Smooth muscle cell (in vitro differentiated cells): ENCODE measurements at regions not wholly inside any gene's neighbourhood (a gene's known extent, or its start where the extent isn't known, plus 50 kb on each side); places are given as distances from the start of the nearest gene placed in this dataset.
"Not testable (repeated sequence)": the region's sequence is repeated elsewhere in the genome, so short reads cannot be mapped to it uniquely, and the experiment has no call there.

Experiments used
- DNase-seq: peaks from one replicate; lab custom pipeline; 2025; ENCODE audit not compliant: unreplicated experiment; lab: John Stamatoyannopoulos, UW
- H2AFZ ChIP-seq: fragments of 200-600 bp; sonication (generic); 2 replicates; pipeline ENCODE4 v1.6.0; 2016; ENCODE audit warnings: antibody characterized with exemption, low read depth, mild to moderate bottlenecking
- H3F3A ChIP-seq: fragments of 200-600 bp; sonication (generic); 2 replicates; pipeline ENCODE4 v1.6.0; 2017; ENCODE audit warnings: antibody characterized with exemption, low read depth
- H3K27ac ChIP-seq: fragments of 200-600 bp; sonication (generic); 2 replicates; pipeline ENCODE4 v1.5.1; 2016; ENCODE audit warnings: low read depth, mild to moderate bottlenecking
- H3K27me3 ChIP-seq: fragments of 200-600 bp; sonication (generic); 2 replicates; pipeline ENCODE4 v1.6.1; 2016; ENCODE audit warnings: low read depth, mild to moderate bottlenecking
- H3K36me3 ChIP-seq: fragments of 200-600 bp; sonication (generic); 2 replicates; pipeline ENCODE4 v1.5.1; 2016; ENCODE audit warnings: low read depth
- H3K4me1 ChIP-seq: fragments of 200-600 bp; sonication (generic); 2 replicates; pipeline ENCODE4 v1.5.1; 2016; ENCODE audit warnings: low read depth
- H3K4me2 ChIP-seq: fragments of 200-600 bp; sonication (generic); 2 replicates; pipeline ENCODE4 v1.6.0; 2016; ENCODE audit warnings: mild to moderate bottlenecking
- H3K4me3 ChIP-seq: fragments of 200-600 bp; sonication (generic); 2 replicates; pipeline ENCODE4 v1.5.1; 2016; ENCODE audit warnings: mild to moderate bottlenecking
- H3K79me2 ChIP-seq: fragments of 200-600 bp; sonication (generic); 2 replicates; pipeline ENCODE4 v1.6.0; 2016; ENCODE audit warnings: low read depth, mild to moderate bottlenecking
- H3K9ac ChIP-seq: fragments of 200-600 bp; sonication (generic); 2 replicates; pipeline ENCODE4 v1.6.0; 2016; ENCODE audit warnings: low read depth
- H3K9me3 ChIP-seq: fragments of 200-600 bp; sonication (generic); replicated peaks from 2 replicates; pipeline ENCODE4 v1.5.1; 2016; ENCODE audit warnings: low read depth
- H4K20me1 ChIP-seq: fragments of 200-600 bp; sonication (generic); 2 replicates; pipeline ENCODE4 v1.6.0; 2016; ENCODE audit warnings: low read depth
- WGBS: methylation state at CpG from one replicate; pipeline ENCODE4 v1.1.7; 2016; ENCODE audit warnings: low lambda C conversion rate; 5-methylcytosine and 5-hydroxymethylcytosine counted together
- TF ChIP-seq, protein P1 (sequence below): fragments of 200-600 bp; sonication (generic); IDR thresholded peaks from 2 replicates; pipeline ENCODE4 v1.5.1; 2017; ENCODE audit warnings: borderline replicate concordance, mild to moderate bottlenecking, antibody characterized with exemption; ENCODE audit not compliant: insufficient read depth, poor library complexity, severe bottlenecking

DNA sequence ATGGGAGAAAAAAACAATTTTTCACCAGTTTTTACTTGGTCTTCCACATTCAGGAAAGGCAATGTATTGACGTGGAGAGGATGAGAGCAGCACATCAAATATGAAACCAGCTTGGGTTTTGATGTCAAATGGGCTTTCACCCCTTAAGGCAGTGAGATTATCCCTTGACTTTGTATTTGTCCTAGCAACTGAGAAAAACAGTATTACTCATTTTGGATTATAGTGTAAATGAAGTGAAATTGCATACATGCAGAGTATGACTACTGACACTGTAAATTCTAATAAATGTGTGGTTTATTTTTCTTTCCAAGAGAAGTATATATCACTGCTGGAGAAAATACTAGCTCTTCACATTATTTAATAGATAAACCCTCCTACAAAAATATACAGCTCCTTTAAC, 863.6 kb upstream of the IGFBP7 start:
- Histone ChIP-seq H3F3A (no peaks in the 10 kb centered on the region), H3K9ac (no peak overlapping the region), H3K4me2 (no peak overlapping the region), H3K4me1 (no peaks in the 10 kb centered on the region), H3K36me3 (no peaks in the 10 kb centered on the region), H3K27me3 (no peaks in the 10 kb centered on the region), H3K9me3 (no peaks in the 10 kb centered on the region), H2AFZ (no peak overlapping the region), H3K79me2 (no peaks in the 10 kb centered on the region), H4K20me1 (no peaks in the 10 kb centered on the region), H3K4me3 (no peak overlapping the region), H3K27ac (no peak overlapping the region)
- 87% methylated on average over 1 of the region's 1 CpG for WGBS
- TF ChIP-seq, protein P1, sequence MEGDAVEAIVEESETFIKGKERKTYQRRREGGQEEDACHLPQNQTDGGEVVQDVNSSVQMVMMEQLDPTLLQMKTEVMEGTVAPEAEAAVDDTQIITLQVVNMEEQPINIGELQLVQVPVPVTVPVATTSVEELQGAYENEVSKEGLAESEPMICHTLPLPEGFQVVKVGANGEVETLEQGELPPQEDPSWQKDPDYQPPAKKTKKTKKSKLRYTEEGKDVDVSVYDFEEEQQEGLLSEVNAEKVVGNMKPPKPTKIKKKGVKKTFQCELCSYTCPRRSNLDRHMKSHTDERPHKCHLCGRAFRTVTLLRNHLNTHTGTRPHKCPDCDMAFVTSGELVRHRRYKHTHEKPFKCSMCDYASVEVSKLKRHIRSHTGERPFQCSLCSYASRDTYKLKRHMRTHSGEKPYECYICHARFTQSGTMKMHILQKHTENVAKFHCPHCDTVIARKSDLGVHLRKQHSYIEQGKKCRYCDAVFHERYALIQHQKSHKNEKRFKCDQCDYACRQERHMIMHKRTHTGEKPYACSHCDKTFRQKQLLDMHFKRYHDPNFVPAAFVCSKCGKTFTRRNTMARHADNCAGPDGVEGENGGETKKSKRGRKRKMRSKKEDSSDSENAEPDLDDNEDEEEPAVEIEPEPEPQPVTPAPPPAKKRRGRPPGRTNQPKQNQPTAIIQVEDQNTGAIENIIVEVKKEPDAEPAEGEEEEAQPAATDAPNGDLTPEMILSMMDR = no peak
- no peak for DNase-seq

DNA sequence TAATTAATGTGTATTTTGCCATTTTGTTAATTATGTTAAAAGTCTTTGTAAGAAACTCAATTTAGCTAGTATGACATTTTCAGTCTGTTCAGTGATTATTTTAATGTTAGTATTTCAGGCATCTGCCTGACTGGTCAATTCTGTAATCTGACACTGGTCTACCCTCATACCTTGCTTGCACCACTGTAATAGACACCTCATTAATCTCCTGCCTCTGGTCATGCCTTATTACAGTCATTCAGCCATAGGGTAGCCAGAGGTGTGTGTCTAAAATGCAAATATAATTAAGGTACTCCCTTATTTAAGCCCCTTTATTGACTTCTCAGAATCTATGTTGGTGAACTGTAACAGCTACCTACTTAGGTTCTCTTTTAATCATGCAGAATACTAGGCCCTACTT, 861.1 kb upstream of the IGFBP7 start:
- TF ChIP-seq, protein P1 = no peak
- H4K20me1 ChIP-seq = no peaks in the 10 kb centered on the region
- DNase-seq = no peak
- no peaks in the 10 kb centered on the region for H3K79me2 ChIP-seq
- H3K9me3 ChIP-seq = no peaks in the 10 kb centered on the region
- H2AFZ ChIP-seq = no peak overlapping the region
- H3K4me3 ChIP-seq = no peak overlapping the region
- no peak overlapping the region for H3K9ac ChIP-seq
- H3F3A ChIP-seq = no peaks in the 10 kb centered on the region
- H3K36me3 ChIP-seq = no peaks in the 10 kb centered on the region
- no peak overlapping the region for H3K4me2 ChIP-seq
- H3K27me3 ChIP-seq = no peaks in the 10 kb centered on the region
- no peak overlapping the region for H3K27ac ChIP-seq
- H3K4me1 ChIP-seq = no peaks in the 10 kb centered on the region

DNA sequence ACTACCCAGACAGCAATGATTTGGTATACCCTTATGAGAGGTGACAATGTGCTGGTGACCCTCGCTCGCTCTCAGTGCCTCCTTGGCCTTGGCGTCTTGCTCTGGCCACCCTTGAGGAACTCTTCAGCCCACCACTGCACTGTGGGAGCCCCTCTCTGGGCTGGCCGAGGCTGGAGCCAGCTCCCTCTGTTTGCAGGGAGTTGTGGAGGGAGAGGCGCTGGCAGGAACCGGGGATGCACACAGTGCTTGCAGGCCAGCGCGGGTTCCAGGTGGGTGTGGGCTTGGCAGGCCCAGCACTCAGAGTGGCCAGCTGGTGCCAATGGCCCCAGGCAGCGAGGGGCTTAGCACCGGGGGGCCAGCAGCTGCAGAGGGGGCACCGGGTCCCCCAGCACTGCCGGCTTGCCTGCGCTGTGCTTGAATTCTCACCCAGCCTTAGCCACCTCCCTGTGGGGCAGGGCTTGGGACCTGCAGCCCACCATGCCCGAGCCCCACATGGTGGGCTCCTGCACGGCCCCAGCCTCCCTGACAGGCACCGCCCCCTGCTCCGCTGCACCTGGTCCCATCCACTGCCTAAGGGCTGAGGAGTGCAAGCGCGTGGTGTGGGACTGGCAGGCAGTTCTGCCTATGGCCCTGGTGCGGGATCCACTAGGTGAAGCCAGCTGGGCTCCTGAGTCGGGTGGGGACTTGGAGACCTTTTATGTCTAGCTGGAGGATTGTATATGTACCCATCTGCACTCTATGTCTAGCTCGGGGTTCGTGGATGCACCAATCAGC, 857.0 kb upstream of the IGFBP7 start:
- TF ChIP-seq, protein P1 = no peak
- H3F3A ChIP-seq = no peaks in the 10 kb centered on the region
- H3K4me3 ChIP-seq = no peak overlapping the region
- no peaks in the 10 kb centered on the region for H3K4me1 ChIP-seq
- H3K9ac ChIP-seq = no peak overlapping the region
- H3K9me3 ChIP-seq = no peaks in the 10 kb centered on the region
- H2AFZ ChIP-seq = no peak overlapping the region
- DNase-seq = no peak
- no peaks in the 10 kb centered on the region for H3K79me2 ChIP-seq
- H3K27me3 ChIP-seq = no peaks in the 10 kb centered on the region
- H3K27ac ChIP-seq = no peak overlapping the region
- H3K4me2 ChIP-seq = no peak overlapping the region
- 95% methylated on average over 21 of the region's 23 CpGs for WGBS
- no peaks in the 10 kb centered on the region for H3K36me3 ChIP-seq
- no peaks in the 10 kb centered on the region for H4K20me1 ChIP-seq

DNA sequence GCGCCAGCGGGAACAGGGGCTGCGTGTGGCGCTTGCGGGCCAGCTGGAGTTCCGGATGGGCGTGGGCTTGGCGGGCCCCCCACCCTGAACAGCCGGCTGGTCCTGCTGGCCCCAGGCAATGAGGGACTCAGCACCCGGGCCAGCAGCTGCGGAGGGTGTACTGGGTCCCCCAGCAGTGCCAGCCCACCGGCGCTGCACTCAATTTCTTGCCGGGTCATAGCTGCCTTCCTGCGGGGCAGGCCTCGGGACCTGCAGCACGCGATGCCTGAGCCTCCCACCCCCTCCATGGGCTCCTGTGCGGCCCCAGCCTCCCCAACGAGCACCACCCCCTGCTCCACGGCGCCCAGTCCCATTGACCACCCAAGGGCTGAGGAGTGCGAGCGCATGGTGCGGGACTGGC, 855.2 kb upstream of the IGFBP7 start:
- H2AFZ ChIP-seq, H3K9ac ChIP-seq, H3K27me3 ChIP-seq, H3K4me1 ChIP-seq, H3K79me2 ChIP-seq, H3K36me3 ChIP-seq, H3F3A ChIP-seq, H3K4me2 ChIP-seq, DNase-seq, H3K27ac ChIP-seq, H3K4me3 ChIP-seq, H4K20me1 ChIP-seq, H3K9me3 ChIP-seq: not testable (repeated sequence)
- WGBS = 100% methylated on average over 11 of the region's 25 CpGs
